MM.1S (cell line): ENCODE measurements at regions not wholly inside any gene's neighbourhood (a gene's known extent, or its start where the extent isn't known, plus 50 kb on each side); places are given as distances from the start of the nearest gene placed in this dataset.

Experiments
- DNase-seq: peaks from one replicate; pipeline ENCODE4 v3.0.0-alpha.2; 2015
- H2AFZ ChIP-seq: fragments of 300-600 bp; sonication (generic); 2 replicates; pipeline ENCODE4 v1.6.0; 2016; ENCODE audit warnings: antibody characterized with exemption, low read length
- H3F3A ChIP-seq: fragments of 300-600 bp; sonication (generic); 2 replicates; pipeline ENCODE4 v1.6.1; 2016; ENCODE audit warnings: mild to moderate bottlenecking, antibody characterized with exemption, low read length, moderate library complexity, mixed read lengths; ENCODE audit not compliant: insufficient read depth
- H3K27ac ChIP-seq: fragments of 300-600 bp; sonication (generic); 2 replicates; pipeline ENCODE4 v1.5.1; 2016; ENCODE audit warnings: mild to moderate bottlenecking, low read length
- H3K27me3 ChIP-seq: fragments of 300-600 bp; sonication (generic); replicated peaks from 2 replicates; pipeline ENCODE4 v1.6.0; 2016; ENCODE audit warnings: low read length; ENCODE audit not compliant: insufficient read depth
- H3K36me3 ChIP-seq: fragments of 300-600 bp; sonication (generic); replicated peaks from 2 replicates; pipeline ENCODE4 v1.6.1; 2016; ENCODE audit warnings: mild to moderate bottlenecking, low read length, mixed read lengths; ENCODE audit not compliant: insufficient read depth
- H3K4me1 ChIP-seq: fragments of 300-600 bp; sonication (generic); 2 replicates; pipeline ENCODE4 v1.6.1; 2016; ENCODE audit warnings: low read length, mixed read lengths
- H3K4me2 ChIP-seq: fragments of 300-600 bp; sonication (generic); 2 replicates; pipeline ENCODE4 v1.6.0; 2016; ENCODE audit warnings: low read depth, low read length
- H3K4me3 ChIP-seq: fragments of 300-600 bp; sonication (generic); 2 replicates; pipeline ENCODE4 v1.5.1; 2016; ENCODE audit warnings: low read length, mixed read lengths
- H3K79me2 ChIP-seq: fragments of 300-600 bp; sonication (generic); 2 replicates; pipeline ENCODE4 v1.6.1; 2016; ENCODE audit warnings: mixed run types, low read length, mixed read lengths
- H3K9ac ChIP-seq: fragments of 300-600 bp; sonication (generic); 2 replicates; pipeline ENCODE4 v1.6.1; 2016; ENCODE audit warnings: low read length, mixed read lengths
- H3K9me2 ChIP-seq: fragments of 300-600 bp; sonication (generic); replicated peaks from 2 replicates; pipeline ENCODE4 v1.6.1; 2016; ENCODE audit warnings: mild to moderate bottlenecking, low read length, mixed read lengths; ENCODE audit not compliant: insufficient read depth
- H3K9me3 ChIP-seq: fragments of 300-600 bp; sonication (generic); replicated peaks from 2 replicates; pipeline ENCODE4 v1.6.1; 2016; ENCODE audit warnings: mild to moderate bottlenecking, low read length, mixed read lengths; ENCODE audit not compliant: insufficient read depth
- H4K20me1 ChIP-seq: fragments of 300-600 bp; sonication (generic); 2 replicates; pipeline ENCODE4 v1.6.1; 2016; ENCODE audit warnings: mild to moderate bottlenecking, low read length, moderate library complexity, mixed read lengths; ENCODE audit not compliant: insufficient read depth
- EZH2 ChIP-seq: fragments of 300-600 bp; sonication (generic); optimal IDR thresholded peaks from 2 replicates; pipeline ENCODE3; 2017; ENCODE audit warnings: low read depth, mild to moderate bottlenecking, antibody characterized with exemption, low read length, mixed read lengths
- EZH2phosphoT487 ChIP-seq: fragments of 300-600 bp; sonication (generic); IDR thresholded peaks from 2 replicates; pipeline ENCODE4 v1.6.1; 2018; ENCODE audit warnings: antibody characterized with exemption, low read length
- TF ChIP-seq, protein P1 (sequence below): fragments of 300-600 bp; sonication (generic); IDR thresholded peaks from 2 replicates; pipeline ENCODE4 v1.5.1; 2016; ENCODE audit warnings: antibody characterized with exemption, low read length, mixed read lengths

DNA sequence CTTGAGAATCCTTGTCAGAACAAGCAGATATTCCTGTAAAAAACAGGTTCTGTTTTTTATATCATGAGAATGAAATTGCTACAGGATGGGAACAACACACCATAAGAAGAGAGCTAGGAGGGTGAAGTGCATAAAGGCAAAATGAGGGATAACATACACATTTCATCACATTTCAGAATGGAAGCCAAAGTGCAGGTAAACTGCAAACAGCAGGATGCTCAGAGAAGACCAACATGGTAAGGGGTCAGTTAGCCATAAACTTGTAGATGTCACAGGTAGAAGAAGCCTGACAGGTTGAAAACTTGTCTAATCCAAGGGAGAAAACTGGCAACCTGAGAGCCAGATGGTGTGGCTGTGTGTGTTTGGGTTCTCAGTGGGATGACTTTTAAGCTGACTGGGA, 88.9 kb upstream of the FAT1 start:
- no peaks in the 10 kb centered on the region for H3K9me3 ChIP-seq
- no peaks in the 10 kb centered on the region for H3K27me3 ChIP-seq
- no peaks in the 10 kb centered on the region for H4K20me1 ChIP-seq
- no peak overlapping the region for H3K9ac ChIP-seq
- H3K36me3 ChIP-seq: no peaks in the 10 kb centered on the region
- no peak for DNase-seq
- no peaks in the 10 kb centered on the region for H3K9me2 ChIP-seq
- no peak for TF ChIP-seq EZH2
- TF ChIP-seq, protein P1, sequence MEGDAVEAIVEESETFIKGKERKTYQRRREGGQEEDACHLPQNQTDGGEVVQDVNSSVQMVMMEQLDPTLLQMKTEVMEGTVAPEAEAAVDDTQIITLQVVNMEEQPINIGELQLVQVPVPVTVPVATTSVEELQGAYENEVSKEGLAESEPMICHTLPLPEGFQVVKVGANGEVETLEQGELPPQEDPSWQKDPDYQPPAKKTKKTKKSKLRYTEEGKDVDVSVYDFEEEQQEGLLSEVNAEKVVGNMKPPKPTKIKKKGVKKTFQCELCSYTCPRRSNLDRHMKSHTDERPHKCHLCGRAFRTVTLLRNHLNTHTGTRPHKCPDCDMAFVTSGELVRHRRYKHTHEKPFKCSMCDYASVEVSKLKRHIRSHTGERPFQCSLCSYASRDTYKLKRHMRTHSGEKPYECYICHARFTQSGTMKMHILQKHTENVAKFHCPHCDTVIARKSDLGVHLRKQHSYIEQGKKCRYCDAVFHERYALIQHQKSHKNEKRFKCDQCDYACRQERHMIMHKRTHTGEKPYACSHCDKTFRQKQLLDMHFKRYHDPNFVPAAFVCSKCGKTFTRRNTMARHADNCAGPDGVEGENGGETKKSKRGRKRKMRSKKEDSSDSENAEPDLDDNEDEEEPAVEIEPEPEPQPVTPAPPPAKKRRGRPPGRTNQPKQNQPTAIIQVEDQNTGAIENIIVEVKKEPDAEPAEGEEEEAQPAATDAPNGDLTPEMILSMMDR: no peak
- TF ChIP-seq EZH2phosphoT487: no peak
- H3F3A ChIP-seq: peaks cover 4% of the 10 kb centered on the region
- no peak overlapping the region for H3K4me3 ChIP-seq
- H3K27ac ChIP-seq: no peak overlapping the region
- H3K4me1 ChIP-seq: peaks cover 15% of the 10 kb centered on the region
- no peak overlapping the region for H2AFZ ChIP-seq
- H3K79me2 ChIP-seq: no peaks in the 10 kb centered on the region
- H3K4me2 ChIP-seq: no peak overlapping the region

DNA sequence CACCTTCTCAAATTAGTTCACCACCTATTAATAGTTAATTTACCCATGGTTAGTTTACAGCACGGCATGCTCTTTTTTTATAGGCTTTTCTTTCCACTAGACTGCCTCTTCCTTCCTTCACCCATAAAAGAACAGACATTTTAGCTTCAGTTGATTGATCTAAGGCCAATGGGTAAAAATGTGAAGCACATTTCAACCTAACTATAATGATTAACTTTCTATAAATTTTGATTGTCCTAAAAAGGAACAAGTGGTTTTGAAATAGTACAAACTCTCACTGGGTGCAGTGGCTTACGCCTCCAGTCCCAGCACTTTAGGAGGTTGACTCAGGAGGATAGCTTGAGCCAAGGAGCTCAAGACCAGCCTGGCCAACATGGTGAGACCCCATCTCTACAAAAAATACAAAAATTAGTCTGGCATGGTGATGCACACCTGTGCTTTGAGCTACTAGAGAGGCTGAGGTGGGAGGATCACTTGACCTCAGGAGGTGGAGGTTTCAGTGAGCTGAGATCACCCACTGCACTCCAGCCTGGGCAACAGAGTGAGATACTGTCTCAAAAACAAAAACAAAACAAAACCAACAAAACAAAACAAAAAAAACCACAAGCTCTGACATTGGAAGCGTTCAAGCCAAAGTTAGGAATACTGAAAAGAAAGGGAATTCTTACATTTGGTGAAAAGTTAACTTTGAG, 89.9 kb upstream of the FAT1 start:
- Histone ChIP-seq H3F3A (peaks cover 4% of the 10 kb centered on the region), H3K27ac (no peak overlapping the region; the same call in 1 of the 2 replicates), H3K4me3 (no peak overlapping the region), H3K9ac (no peak overlapping the region), H2AFZ (no peak overlapping the region), H3K36me3 (no peaks in the 10 kb centered on the region), H4K20me1 (no peaks in the 10 kb centered on the region), H3K9me2 (no peaks in the 10 kb centered on the region), H3K9me3 (no peaks in the 10 kb centered on the region), H3K4me1 (peaks cover 15% of the 10 kb centered on the region), H3K4me2 (no peak overlapping the region), H3K27me3 (no peaks in the 10 kb centered on the region), H3K79me2 (no peaks in the 10 kb centered on the region)
- TF ChIP-seq EZH2: no peak
- no peak for TF ChIP-seq EZH2phosphoT487
- TF ChIP-seq, protein P1: no peak
- DNase-seq: no peak

DNA sequence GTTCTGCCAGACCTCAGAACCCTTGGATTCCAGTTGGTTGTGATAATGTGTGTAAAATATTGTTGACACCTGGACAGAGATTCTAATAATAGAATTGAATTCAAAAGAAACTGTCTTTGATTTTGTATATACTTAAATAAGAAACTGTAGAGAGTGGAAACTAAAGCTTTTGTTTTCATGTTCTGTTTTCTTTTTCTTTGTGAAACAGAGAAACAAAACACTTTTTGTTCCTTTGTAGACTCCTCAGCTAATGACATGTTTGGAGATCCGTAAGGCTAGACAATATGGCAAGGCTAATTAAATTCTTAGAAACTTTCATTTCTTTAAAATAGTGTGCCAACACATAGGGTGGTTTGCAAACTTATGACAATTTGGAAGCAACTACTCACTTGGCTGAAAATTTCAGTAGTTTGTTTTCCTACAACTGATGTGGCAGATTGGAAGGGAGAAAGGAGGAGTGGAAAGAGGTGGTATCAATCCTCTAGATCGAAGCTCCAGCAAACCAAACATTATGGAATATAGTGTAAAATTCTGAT, 90.9 kb upstream of the FAT1 start:
- H3K36me3 ChIP-seq: no peaks in the 10 kb centered on the region
- H3K4me1 ChIP-seq: peaks cover 19% of the 10 kb centered on the region
- H3K9me3 ChIP-seq: no peaks in the 10 kb centered on the region
- no peaks in the 10 kb centered on the region for H3K27me3 ChIP-seq
- TF ChIP-seq, protein P1: no peak
- TF ChIP-seq EZH2phosphoT487 (no peak), EZH2 (no peak)
- H3F3A ChIP-seq: peaks cover 4% of the 10 kb centered on the region
- no peaks in the 10 kb centered on the region for H3K79me2 ChIP-seq
- DNase-seq: peak; percentile 62
- no peak overlapping the region for H3K9ac ChIP-seq
- H3K4me3 ChIP-seq: no peak overlapping the region
- H3K27ac ChIP-seq: peak overlapping the region; percentile 57; the same call in 1 of the 2 replicates
- no peaks in the 10 kb centered on the region for H3K9me2 ChIP-seq
- no peaks in the 10 kb centered on the region for H4K20me1 ChIP-seq
- H2AFZ ChIP-seq: 0 out of 2 replicates have a peak overlapping the region, but pooled peaks have one; percentile 4
- H3K4me2 ChIP-seq: peak overlapping the region; percentile 32; the same call in 1 of the 2 replicates
